WTC11 (cell line): ENCODE measurements at regions not wholly inside any gene's neighbourhood (a gene's known extent, or its start where the extent isn't known, plus 50 kb on each side); places are given as distances from the start of the nearest gene placed in this dataset.

ENCODE experiments used
- FOXK1 ChIP-seq: sonication (generic); formaldehyde crosslinking; IDR thresholded peaks from 2 replicates; pipeline ENCODE4 v1.8.0; 2022; ENCODE audit warnings: mild to moderate bottlenecking, moderate library complexity, missing genetic modification reagents
- NFE2L1 ChIP-seq: sonication (generic); formaldehyde crosslinking; IDR thresholded peaks from 2 replicates; pipeline ENCODE4 v1.8.1; 2023; ENCODE audit warnings: missing genetic modification reagents
- NR3C1 ChIP-seq: sonication (generic); formaldehyde crosslinking; conservative IDR thresholded peaks from 2 replicates; pipeline ENCODE4 v1.8.1; 2023; ENCODE audit warnings: low read depth, mild to moderate bottlenecking, missing genetic modification reagents
- SP1 ChIP-seq: sonication (generic); formaldehyde crosslinking; conservative IDR thresholded peaks from 2 replicates; pipeline ENCODE4 v1.8.1; 2022; ENCODE audit warnings: missing genetic modification reagents
- TP53 ChIP-seq: sonication (generic); formaldehyde crosslinking; IDR thresholded peaks from 2 replicates; pipeline ENCODE4 v1.8.1; 2023; ENCODE audit warnings: mild to moderate bottlenecking, missing genetic modification reagents
- ZBTB21 ChIP-seq: sonication (generic); formaldehyde crosslinking; IDR thresholded peaks from 2 replicates; pipeline ENCODE4 v1.8.1; 2023; ENCODE audit warnings: mild to moderate bottlenecking, missing genetic modification reagents, borderline replicate concordance
- ZNF138 ChIP-seq: sonication (generic); formaldehyde crosslinking; conservative IDR thresholded peaks from 2 replicates; pipeline ENCODE4 v1.8.1; 2022; ENCODE audit warnings: mild to moderate bottlenecking, moderate library complexity, missing genetic modification reagents
- TF ChIP-seq, protein P1 (sequence below): sonication (generic); formaldehyde crosslinking; IDR thresholded peaks from 2 replicates; pipeline ENCODE4 v1.8.0; 2023; ENCODE audit warnings: missing genetic modification reagents, mild to moderate bottlenecking, borderline replicate concordance
- TF ChIP-seq, protein P2 (sequence below): fragments of 200-600 bp; IDR thresholded peaks from 2 replicates; pipeline ENCODE4 v1.8.0; 2022; ENCODE audit warnings: antibody characterized with exemption
- TF ChIP-seq, protein P3 (sequence below): sonication (generic); formaldehyde crosslinking; IDR thresholded peaks from 2 replicates; pipeline ENCODE4 v1.8.1; 2022; ENCODE audit warnings: low read depth, mild to moderate bottlenecking, moderate library complexity, missing genetic modification reagents, borderline replicate concordance
- TF ChIP-seq, protein P4 (sequence below): sonication (generic); formaldehyde crosslinking; IDR thresholded peaks from 2 replicates; pipeline ENCODE4 v1.8.1; 2022; ENCODE audit warnings: mild to moderate bottlenecking, moderate library complexity, missing genetic modification reagents
- TF ChIP-seq, protein P5 (sequence below): sonication (generic); formaldehyde crosslinking; IDR thresholded peaks from 2 replicates; pipeline ENCODE4 v1.8.1; 2023; ENCODE audit warnings: mild to moderate bottlenecking, missing genetic modification reagents, borderline replicate concordance
- TF ChIP-seq, protein P6 (sequence below): sonication (generic); formaldehyde crosslinking; IDR thresholded peaks from 2 replicates; pipeline ENCODE4 v1.8.1; 2023; ENCODE audit warnings: mild to moderate bottlenecking, missing genetic modification reagents

DNA sequence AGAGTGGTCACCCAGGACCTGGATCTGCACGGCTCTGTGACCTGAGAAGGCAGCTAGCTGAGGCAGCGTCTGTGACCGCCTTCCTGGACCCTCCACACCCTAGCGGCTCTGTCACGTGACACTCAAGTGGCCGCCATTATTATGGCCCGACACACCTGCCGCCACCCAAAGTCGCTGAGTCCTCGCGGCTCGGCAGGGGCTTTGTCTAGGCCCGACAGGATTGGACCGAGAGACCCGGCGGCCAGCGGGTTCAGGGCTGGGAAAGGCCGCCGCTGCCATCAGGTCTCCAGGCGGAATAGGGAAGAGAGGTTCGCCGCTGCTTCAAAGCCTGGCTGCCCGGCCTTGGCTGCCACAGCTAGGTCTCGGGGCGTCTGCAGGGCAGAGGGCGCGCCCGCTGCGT lies 1162.5 kb upstream of the LRRTM1 start:
- no peak for TF ChIP-seq FOXK1 (CRISPR knock-in tag)
- no peak for TF ChIP-seq ZBTB21 (CRISPR knock-in tag)
- TF ChIP-seq, protein P1, sequence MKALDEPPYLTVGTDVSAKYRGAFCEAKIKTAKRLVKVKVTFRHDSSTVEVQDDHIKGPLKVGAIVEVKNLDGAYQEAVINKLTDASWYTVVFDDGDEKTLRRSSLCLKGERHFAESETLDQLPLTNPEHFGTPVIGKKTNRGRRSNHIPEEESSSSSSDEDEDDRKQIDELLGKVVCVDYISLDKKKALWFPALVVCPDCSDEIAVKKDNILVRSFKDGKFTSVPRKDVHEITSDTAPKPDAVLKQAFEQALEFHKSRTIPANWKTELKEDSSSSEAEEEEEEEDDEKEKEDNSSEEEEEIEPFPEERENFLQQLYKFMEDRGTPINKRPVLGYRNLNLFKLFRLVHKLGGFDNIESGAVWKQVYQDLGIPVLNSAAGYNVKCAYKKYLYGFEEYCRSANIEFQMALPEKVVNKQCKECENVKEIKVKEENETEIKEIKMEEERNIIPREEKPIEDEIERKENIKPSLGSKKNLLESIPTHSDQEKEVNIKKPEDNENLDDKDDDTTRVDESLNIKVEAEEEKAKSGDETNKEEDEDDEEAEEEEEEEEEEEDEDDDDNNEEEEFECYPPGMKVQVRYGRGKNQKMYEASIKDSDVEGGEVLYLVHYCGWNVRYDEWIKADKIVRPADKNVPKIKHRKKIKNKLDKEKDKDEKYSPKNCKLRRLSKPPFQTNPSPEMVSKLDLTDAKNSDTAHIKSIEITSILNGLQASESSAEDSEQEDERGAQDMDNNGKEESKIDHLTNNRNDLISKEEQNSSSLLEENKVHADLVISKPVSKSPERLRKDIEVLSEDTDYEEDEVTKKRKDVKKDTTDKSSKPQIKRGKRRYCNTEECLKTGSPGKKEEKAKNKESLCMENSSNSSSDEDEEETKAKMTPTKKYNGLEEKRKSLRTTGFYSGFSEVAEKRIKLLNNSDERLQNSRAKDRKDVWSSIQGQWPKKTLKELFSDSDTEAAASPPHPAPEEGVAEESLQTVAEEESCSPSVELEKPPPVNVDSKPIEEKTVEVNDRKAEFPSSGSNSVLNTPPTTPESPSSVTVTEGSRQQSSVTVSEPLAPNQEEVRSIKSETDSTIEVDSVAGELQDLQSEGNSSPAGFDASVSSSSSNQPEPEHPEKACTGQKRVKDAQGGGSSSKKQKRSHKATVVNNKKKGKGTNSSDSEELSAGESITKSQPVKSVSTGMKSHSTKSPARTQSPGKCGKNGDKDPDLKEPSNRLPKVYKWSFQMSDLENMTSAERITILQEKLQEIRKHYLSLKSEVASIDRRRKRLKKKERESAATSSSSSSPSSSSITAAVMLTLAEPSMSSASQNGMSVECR (CRISPR knock-in tag) = no peak
- TF ChIP-seq, protein P2, sequence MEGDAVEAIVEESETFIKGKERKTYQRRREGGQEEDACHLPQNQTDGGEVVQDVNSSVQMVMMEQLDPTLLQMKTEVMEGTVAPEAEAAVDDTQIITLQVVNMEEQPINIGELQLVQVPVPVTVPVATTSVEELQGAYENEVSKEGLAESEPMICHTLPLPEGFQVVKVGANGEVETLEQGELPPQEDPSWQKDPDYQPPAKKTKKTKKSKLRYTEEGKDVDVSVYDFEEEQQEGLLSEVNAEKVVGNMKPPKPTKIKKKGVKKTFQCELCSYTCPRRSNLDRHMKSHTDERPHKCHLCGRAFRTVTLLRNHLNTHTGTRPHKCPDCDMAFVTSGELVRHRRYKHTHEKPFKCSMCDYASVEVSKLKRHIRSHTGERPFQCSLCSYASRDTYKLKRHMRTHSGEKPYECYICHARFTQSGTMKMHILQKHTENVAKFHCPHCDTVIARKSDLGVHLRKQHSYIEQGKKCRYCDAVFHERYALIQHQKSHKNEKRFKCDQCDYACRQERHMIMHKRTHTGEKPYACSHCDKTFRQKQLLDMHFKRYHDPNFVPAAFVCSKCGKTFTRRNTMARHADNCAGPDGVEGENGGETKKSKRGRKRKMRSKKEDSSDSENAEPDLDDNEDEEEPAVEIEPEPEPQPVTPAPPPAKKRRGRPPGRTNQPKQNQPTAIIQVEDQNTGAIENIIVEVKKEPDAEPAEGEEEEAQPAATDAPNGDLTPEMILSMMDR = no peak
- TF ChIP-seq, protein P3, sequence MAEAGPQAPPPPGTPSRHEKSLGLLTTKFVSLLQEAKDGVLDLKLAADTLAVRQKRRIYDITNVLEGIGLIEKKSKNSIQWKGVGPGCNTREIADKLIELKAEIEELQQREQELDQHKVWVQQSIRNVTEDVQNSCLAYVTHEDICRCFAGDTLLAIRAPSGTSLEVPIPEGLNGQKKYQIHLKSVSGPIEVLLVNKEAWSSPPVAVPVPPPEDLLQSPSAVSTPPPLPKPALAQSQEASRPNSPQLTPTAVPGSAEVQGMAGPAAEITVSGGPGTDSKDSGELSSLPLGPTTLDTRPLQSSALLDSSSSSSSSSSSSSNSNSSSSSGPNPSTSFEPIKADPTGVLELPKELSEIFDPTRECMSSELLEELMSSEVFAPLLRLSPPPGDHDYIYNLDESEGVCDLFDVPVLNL = no peak
- no peak for TF ChIP-seq TP53
- TF ChIP-seq, protein P4, sequence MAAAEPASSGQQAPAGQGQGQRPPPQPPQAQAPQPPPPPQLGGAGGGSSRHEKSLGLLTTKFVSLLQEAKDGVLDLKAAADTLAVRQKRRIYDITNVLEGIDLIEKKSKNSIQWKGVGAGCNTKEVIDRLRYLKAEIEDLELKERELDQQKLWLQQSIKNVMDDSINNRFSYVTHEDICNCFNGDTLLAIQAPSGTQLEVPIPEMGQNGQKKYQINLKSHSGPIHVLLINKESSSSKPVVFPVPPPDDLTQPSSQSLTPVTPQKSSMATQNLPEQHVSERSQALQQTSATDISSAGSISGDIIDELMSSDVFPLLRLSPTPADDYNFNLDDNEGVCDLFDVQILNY = no peak
- TF ChIP-seq, protein P5, sequence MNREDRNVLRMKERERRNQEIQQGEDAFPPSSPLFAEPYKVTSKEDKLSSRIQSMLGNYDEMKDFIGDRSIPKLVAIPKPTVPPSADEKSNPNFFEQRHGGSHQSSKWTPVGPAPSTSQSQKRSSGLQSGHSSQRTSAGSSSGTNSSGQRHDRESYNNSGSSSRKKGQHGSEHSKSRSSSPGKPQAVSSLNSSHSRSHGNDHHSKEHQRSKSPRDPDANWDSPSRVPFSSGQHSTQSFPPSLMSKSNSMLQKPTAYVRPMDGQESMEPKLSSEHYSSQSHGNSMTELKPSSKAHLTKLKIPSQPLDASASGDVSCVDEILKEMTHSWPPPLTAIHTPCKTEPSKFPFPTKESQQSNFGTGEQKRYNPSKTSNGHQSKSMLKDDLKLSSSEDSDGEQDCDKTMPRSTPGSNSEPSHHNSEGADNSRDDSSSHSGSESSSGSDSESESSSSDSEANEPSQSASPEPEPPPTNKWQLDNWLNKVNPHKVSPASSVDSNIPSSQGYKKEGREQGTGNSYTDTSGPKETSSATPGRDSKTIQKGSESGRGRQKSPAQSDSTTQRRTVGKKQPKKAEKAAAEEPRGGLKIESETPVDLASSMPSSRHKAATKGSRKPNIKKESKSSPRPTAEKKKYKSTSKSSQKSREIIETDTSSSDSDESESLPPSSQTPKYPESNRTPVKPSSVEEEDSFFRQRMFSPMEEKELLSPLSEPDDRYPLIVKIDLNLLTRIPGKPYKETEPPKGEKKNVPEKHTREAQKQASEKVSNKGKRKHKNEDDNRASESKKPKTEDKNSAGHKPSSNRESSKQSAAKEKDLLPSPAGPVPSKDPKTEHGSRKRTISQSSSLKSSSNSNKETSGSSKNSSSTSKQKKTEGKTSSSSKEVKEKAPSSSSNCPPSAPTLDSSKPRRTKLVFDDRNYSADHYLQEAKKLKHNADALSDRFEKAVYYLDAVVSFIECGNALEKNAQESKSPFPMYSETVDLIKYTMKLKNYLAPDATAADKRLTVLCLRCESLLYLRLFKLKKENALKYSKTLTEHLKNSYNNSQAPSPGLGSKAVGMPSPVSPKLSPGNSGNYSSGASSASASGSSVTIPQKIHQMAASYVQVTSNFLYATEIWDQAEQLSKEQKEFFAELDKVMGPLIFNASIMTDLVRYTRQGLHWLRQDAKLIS (CRISPR knock-in tag) = no peak
- no peak for TF ChIP-seq NR3C1 (CRISPR knock-in tag)
- TF ChIP-seq NFE2L1 (CRISPR knock-in tag) = no peak
- no peak for TF ChIP-seq ZNF138 (CRISPR knock-in tag)
- TF ChIP-seq SP1 (CRISPR knock-in tag) = no peak
- TF ChIP-seq, protein P6, sequence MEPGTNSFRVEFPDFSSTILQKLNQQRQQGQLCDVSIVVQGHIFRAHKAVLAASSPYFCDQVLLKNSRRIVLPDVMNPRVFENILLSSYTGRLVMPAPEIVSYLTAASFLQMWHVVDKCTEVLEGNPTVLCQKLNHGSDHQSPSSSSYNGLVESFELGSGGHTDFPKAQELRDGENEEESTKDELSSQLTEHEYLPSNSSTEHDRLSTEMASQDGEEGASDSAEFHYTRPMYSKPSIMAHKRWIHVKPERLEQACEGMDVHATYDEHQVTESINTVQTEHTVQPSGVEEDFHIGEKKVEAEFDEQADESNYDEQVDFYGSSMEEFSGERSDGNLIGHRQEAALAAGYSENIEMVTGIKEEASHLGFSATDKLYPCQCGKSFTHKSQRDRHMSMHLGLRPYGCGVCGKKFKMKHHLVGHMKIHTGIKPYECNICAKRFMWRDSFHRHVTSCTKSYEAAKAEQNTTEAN = no peak
